NCI-H1092 treated with DMSO at 0.1 percent for 48 hours (cell line): ENCODE measurements at regions not wholly inside any gene's neighbourhood (a gene's known extent, or its start where the extent isn't known, plus 50 kb on each side); places are given as distances from the start of the nearest gene placed in this dataset.
"Not testable (repeated sequence)": the region's sequence is repeated elsewhere in the genome, so short reads cannot be mapped to it uniquely, and the experiment has no call there.

Experiments used
- DNase-seq: peaks from one replicate; lab custom pipeline; 2025; lab: John Stamatoyannopoulos, UW

DNA sequence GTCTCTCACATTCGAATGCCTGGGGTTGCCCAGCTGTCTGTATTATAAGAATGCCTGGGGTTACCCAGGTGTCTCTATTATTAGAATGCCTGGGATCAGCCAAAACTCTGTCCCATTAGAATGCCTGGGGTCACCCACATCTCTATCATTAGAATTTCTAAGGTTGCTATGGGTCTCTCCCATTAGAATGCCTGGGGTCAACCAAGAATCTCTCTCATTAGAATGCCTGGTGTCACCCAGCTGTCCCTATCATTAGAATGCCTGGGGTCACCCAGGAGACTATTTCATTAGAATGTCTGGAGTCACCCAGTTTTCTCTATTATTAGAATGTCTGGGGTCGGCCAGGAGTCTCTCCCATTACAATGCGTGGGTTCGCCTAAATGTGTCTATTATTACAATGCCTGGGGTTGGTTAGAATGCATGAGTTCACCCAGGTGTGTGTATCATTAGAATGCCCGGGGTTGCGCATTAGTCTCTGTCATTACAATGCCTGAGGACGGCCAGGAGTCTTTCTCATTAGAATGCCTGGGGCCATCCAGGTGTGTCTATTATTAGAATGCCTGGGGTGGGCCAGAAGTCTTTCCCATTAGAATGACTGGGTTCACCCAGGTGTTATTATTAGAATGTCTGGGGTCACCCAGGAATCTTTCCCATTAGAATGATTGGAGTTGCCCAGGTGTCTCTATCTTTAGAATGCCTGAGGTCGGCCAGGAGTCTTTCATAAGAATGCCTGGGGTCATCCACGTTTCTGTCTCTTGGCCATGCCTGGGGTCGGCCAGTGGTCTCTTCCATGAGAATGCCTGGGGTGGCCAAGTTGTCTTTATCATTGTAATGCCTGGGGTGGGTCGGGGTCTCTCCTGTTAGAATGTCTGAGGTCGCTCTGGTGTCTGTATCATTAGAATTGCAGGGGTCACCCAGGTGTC lies 59.6 kb downstream of the RNF187 start:
- DNase-seq: no peak

DNA sequence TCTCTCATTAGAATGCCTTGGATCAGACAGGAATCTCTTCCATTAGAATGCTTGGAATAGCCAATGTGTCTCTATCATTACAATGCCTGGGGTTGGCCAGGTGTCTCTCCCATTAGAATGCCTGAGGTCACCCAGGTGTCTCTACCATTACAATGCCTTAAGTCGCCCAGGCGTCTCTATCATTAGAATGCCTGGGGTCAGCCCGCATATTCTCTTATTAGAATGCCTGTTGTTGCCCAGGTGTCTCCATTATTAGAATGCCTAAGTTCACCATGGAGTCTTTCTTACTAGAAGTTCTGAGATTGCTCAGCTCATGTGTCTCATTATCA lies 60.2 kb downstream of the RNF187 start:
- no peak for DNase-seq

DNA sequence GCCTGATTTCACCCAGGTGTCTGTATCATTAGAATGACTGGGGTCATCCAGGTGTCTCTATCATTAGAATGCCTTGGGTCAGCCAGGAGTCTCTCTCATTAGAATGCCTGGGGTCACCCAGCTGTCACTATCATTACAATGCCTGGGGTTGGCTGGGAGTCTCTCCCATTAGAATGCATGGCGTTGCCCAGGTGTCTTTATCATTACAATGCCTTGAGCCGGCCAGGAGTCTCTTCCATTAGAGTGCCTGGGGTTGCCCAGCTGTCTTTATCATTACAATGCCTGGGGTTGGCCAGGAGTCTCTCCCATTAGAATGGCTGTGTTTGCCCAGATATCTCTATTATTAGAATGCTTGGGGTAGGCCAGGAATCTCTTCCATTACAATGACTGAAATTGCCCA lies 61.6 kb downstream of the RNF187 start:
- no peak for DNase-seq

DNA sequence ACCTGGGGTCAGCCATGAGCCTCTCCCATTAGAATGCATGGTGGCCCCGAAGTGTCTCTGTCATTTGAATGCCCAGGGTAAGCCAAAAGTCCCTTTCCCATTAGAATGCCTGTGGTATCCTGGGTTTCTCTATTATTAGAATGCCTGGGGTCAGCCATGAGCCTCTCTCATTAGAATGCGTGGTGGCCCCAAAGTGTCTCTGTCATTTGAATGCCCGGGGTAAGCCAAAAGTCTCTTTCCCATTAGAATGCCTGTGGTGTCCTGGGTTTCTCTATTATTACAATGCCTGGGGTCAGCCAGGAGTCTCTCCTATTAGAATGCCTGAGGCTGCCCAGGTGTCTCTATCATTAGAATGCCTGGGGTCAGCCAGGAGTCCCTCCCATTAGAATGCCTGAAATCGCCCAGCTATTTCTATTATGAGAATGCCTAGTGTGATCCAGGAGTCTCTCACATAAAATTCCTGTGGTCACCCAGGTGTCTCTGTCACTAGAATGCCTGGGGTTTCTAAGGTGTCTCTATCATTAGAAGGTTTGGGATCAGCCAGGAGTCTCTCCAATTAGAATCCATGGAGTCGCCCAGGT lies 65.5 kb downstream of the RNF187 start:
- DNase-seq: no peak

GRCh38 chr1:228554107-228554506 lies 66.9 kb downstream of the RNF187 start:
- no peak for DNase-seq

DNA sequence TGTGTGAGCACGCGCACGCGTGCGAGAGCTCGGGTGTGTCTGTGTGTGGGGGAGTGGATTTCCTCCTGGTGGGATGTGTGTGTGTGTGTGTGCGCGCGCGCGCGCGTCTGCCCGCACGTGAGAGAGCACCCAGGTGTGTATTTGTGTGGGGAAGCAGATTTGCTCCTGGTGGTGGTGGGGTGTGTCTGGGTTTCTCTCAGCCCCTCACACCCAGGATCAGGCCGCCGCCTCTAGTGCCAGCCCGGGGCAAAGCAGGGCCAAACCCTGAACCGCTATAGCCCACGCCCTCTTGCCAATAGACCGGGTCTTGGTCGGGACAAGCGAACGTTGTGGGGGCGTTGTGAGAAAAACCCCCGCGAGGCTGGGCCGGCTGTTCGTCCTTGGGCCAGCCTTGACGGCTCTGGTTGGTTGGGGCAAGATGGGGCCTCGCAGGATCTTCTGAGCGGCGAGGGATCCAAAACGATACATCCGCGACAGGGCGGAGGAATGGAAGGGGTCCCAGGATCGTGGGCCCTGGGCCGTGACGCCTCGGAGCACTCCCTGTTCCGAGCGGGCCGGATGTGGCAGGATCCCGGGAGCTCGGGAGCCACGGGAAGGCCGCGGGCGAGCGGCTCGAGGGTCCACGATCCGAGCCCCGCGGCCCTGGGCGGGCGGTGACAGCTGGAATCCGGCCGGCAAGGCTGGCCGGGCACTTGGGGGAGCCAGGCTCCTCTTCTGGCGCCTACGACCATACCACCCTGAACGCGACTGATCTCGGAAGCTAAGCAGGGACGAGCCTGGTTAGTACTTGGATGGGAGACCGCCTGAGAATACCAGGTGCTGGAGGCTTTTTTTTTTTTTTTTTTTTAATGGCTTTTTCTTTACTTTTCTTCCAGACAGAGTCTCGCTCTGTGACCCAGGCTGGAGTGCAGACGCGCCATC lies 68.2 kb downstream of the RNF187 start:
- DNase-seq: peak; percentile 58

DNA sequence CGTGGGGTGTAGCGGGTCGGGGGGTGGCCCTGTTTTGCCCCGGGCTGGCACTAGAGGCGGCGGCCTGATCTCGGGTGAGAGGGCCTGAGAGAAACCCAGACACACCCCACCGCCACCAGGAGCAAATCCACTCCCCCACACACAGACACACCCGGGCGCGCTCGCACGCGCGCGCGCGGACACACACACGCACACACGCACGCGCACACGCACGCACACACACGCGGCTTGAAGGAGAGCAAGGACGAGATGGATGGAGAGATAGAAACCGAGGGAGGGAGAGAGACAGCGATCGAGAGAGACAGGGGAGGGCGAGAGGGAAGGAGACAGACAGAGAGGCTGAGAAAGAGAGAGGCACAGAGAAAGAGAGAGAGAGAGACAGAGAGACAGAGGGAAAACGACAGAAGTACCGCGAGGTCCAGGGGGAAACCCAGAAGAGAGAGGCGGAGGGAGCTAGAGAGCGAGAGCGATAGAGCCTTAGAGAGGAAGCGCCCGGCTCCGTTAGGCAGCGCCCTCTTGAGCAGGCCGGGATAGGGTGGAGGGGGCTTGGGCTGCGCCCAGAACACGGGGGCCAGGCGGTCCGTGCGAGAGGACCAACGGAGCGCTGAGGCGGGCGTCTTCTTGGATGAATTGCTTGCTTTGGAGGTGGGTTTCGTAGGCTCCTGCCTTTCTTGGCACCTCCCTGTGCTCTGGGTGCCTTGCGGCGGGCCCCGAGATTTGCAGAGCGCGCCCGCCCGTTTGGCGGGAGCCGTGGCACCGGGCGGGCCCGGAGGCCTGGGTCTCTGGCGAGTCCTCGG lies 69.7 kb downstream of the RNF187 start:
- not testable (repeated sequence) for DNase-seq
